GM18870 (cell line): ENCODE measurements at regions not wholly inside any gene's neighbourhood (a gene's known extent, or its start where the extent isn't known, plus 50 kb on each side); places are given as distances from the start of the nearest gene placed in this dataset.

Experiments used
- ATAC-seq: cut with Tn5 transposase; IDR thresholded peaks from one replicate; pipeline ENCODE4 v1.9.1; 2021; ENCODE audit warnings: moderate library complexity; ENCODE audit not compliant: unreplicated experiment

- no peak for ATAC-seq
Observed at GRCh38 chr10:128971374-128972035, 495.5 kb upstream of the MGMT start.

GRCh38 chr10:128972036-128972405 is 495.0 kb upstream of the MGMT start:
- no peak for ATAC-seq

GRCh38 chr10:128973221-128973620 is 493.8 kb upstream of the MGMT start:
- no peak for ATAC-seq

GRCh38 chr10:128976856-128977255 is 490.2 kb upstream of the MGMT start:
- ATAC-seq: no peak

- no peak for ATAC-seq
Observed at GRCh38 chr10:128978211-128978610, 488.8 kb upstream of the MGMT start.

- ATAC-seq: no peak
Observed at GRCh38 chr10:128979405-128979804, 487.6 kb upstream of the MGMT start.

- ATAC-seq: no peak
Observed at GRCh38 chr10:128981251-128981650, 485.8 kb upstream of the MGMT start.

GRCh38 chr10:128981881-128982615 is 485.0 kb upstream of the MGMT start:
- ATAC-seq: no peak

- no peak for ATAC-seq
Observed at GRCh38 chr10:128982616-128982915, 484.5 kb upstream of the MGMT start.

- no peak for ATAC-seq
Observed at GRCh38 chr10:128985036-128985435, 482.0 kb upstream of the MGMT start.

- no peak for ATAC-seq
Observed at GRCh38 chr10:128990986-128991385, 476.1 kb upstream of the MGMT start.

GRCh38 chr10:128992770-128993169 is 474.3 kb upstream of the MGMT start:
- no peak for ATAC-seq

GRCh38 chr10:128993443-128993842 is 473.6 kb upstream of the MGMT start:
- ATAC-seq: no peak

- no peak for ATAC-seq
Observed at GRCh38 chr10:128993911-128994538, 473.0 kb upstream of the MGMT start.

- no peak for ATAC-seq
Observed at GRCh38 chr10:128994598-128995143, 472.4 kb upstream of the MGMT start.

- no peak for ATAC-seq
Observed at GRCh38 chr10:128995676-128996075, 471.4 kb upstream of the MGMT start.

- ATAC-seq: no peak
Observed at GRCh38 chr10:128996092-128996491, 470.9 kb upstream of the MGMT start.

GRCh38 chr10:128998101-128998805 is 468.8 kb upstream of the MGMT start:
- ATAC-seq: no peak

GRCh38 chr10:129004398-129004797 is 462.6 kb upstream of the MGMT start:
- no peak for ATAC-seq

GRCh38 chr10:129005080-129005479 is 462.0 kb upstream of the MGMT start:
- no peak for ATAC-seq

GRCh38 chr10:129005804-129006203 is 461.2 kb upstream of the MGMT start:
- ATAC-seq: no peak

- no peak for ATAC-seq
Observed at GRCh38 chr10:129018511-129018910, 448.5 kb upstream of the MGMT start.
